ENCODE measurements at regions not wholly inside any gene's neighbourhood (a gene's known extent, or its start where the extent isn't known, plus 50 kb on each side); places are given as distances from the start of the nearest gene placed in this dataset.

- Histone ChIP-seq H3F3A (ENCODE audit: insufficient read depth, low read length, poor library complexity, severe bottlenecking) (no peaks in the 10 kb centered on the region), H3K4me2 (ENCODE audit: low read length) (no peak overlapping the region), H2AFZ (ENCODE audit: low read depth, low read length) (no peak overlapping the region), H3K9ac (ENCODE audit: low read length) (no peak overlapping the region), H4K20me1 (ENCODE audit: insufficient read depth) (no peaks in the 10 kb centered on the region), H3K27ac (ENCODE audit: low read length) (no peak overlapping the region), H3K79me2 (replicated peaks; ENCODE audit: insufficient read depth, low read length) (no peaks in the 10 kb centered on the region), H3K9me2 (ENCODE audit: insufficient read depth, low read length) (no peaks in the 10 kb centered on the region), H3K4me3 (ENCODE audit: low read length) (no peak overlapping the region), H3K36me3 (ENCODE audit: insufficient read depth, low read length) (no peaks in the 10 kb centered on the region), H3K9me3 (ENCODE audit: low read length) (no peaks in the 10 kb centered on the region), H3K27me3 (ENCODE audit: insufficient read depth, low read depth, low read length) (no peaks in the 10 kb centered on the region)
- no peak for TF ChIP-seq CTCF (IDR thresholded peaks at IDR 0.05; ENCODE audit: poor library complexity, severe bottlenecking)
- no peak for TF ChIP-seq EP300 (conservative IDR thresholded peaks at IDR 0.05; ENCODE audit: poor library complexity, severe bottlenecking)
- no peak for TF ChIP-seq TAF1 (IDR thresholded peaks at IDR 0.05; ENCODE audit: low read depth)
Measured at GRCh38 chr11:62034036-62034338, 66.6 kb upstream of the FTH1 start.

- Histone ChIP-seq H3K4me3 (ENCODE audit: low read length) (no peak overlapping the region), H3K9me3 (ENCODE audit: low read length) (no peaks in the 10 kb centered on the region), H4K20me1 (ENCODE audit: insufficient read depth) (no peaks in the 10 kb centered on the region), H2AFZ (ENCODE audit: low read depth, low read length) (no peak overlapping the region), H3K9ac (ENCODE audit: low read length) (no peak overlapping the region), H3K27ac (ENCODE audit: low read length) (no peak overlapping the region), H3F3A (ENCODE audit: insufficient read depth, low read length, poor library complexity, severe bottlenecking) (no peaks in the 10 kb centered on the region), H3K4me2 (ENCODE audit: low read length) (no peak overlapping the region), H3K36me3 (ENCODE audit: insufficient read depth, low read length) (no peaks in the 10 kb centered on the region), H3K9me2 (ENCODE audit: insufficient read depth, low read length) (no peaks in the 10 kb centered on the region), H3K27me3 (ENCODE audit: insufficient read depth, low read depth, low read length) (no peaks in the 10 kb centered on the region), H3K79me2 (replicated peaks; ENCODE audit: insufficient read depth, low read length) (no peaks in the 10 kb centered on the region)
- TF ChIP-seq EZH2 (IDR thresholded peaks at IDR 0.05; ENCODE audit: borderline replicate concordance, insufficient read depth, low read length, poor library complexity, severe bottlenecking): no peak
Measured at GRCh38 chr11:62033191-62034035, 66.0 kb upstream of the FTH1 start.

GRCh38 chr11:62030071-62030684 lies 62.7 kb upstream of the FTH1 start:
- Histone ChIP-seq H3K4me2 (ENCODE audit: low read length) (no peak overlapping the region), H3K36me3 (ENCODE audit: insufficient read depth, low read length) (no peaks in the 10 kb centered on the region), H3K9me3 (ENCODE audit: low read length) (no peaks in the 10 kb centered on the region), H3K27ac (ENCODE audit: low read length) (no peak overlapping the region), H2AFZ (ENCODE audit: low read depth, low read length) (no peak overlapping the region), H3K27me3 (ENCODE audit: insufficient read depth, low read depth, low read length) (no peaks in the 10 kb centered on the region), H3F3A (ENCODE audit: insufficient read depth, low read length, poor library complexity, severe bottlenecking) (no peaks in the 10 kb centered on the region), H3K79me2 (replicated peaks; ENCODE audit: insufficient read depth, low read length) (no peaks in the 10 kb centered on the region), H3K9ac (ENCODE audit: low read length) (no peak overlapping the region), H3K9me2 (ENCODE audit: insufficient read depth, low read length) (no peaks in the 10 kb centered on the region), H4K20me1 (ENCODE audit: insufficient read depth) (no peaks in the 10 kb centered on the region), H3K4me3 (ENCODE audit: low read length) (no peak overlapping the region)
- TF ChIP-seq EZH2 (IDR thresholded peaks at IDR 0.05; ENCODE audit: borderline replicate concordance, insufficient read depth, low read length, poor library complexity, severe bottlenecking): no peak
- no peak for TF ChIP-seq POLR2AphosphoS5 (IDR thresholded peaks at IDR 0.05)
- TF ChIP-seq EP300 (conservative IDR thresholded peaks at IDR 0.05; ENCODE audit: poor library complexity, severe bottlenecking): no peak
- TF ChIP-seq MXI1 (conservative IDR thresholded peaks at IDR 0.05; ENCODE audit: poor library complexity, severe bottlenecking): no peak
- no peak for TF ChIP-seq SMC3 (conservative IDR thresholded peaks at IDR 0.05; ENCODE audit: poor library complexity)
- TF ChIP-seq CTCF (IDR thresholded peaks at IDR 0.05; ENCODE audit: poor library complexity, severe bottlenecking): no peak
- TF ChIP-seq TAF1 (IDR thresholded peaks at IDR 0.05; ENCODE audit: low read depth): no peak
- TF ChIP-seq REST (IDR thresholded peaks at IDR 0.05; ENCODE audit: borderline replicate concordance): no peak
- TF ChIP-seq RAD21 (conservative IDR thresholded peaks at IDR 0.05): no peak

Measured in neural cell (in vitro differentiated cells).